Progenitor cell of endocrine pancreas (in vitro differentiated cells): ENCODE measurements at regions not wholly inside any gene's neighbourhood (a gene's known extent, or its start where the extent isn't known, plus 50 kb on each side); places are given as distances from the start of the nearest gene placed in this dataset.
"Not testable (repeated sequence)": the region's sequence is repeated elsewhere in the genome, so short reads cannot be mapped to it uniquely, and the experiment has no call there.

Experiments
- DNase-seq: peaks from one replicate; pipeline ENCODE4 v3.0.0; 2021; ENCODE audit warnings: low spot score; ENCODE audit not compliant: unreplicated experiment
- H3K27ac Mint-ChIP-seq: 2 replicates; pipeline ENCODE4 v1.8.0; 2021; ENCODE audit warnings: mild to moderate bottlenecking, moderate library complexity, mixed read lengths
- H3K27me3 Mint-ChIP-seq: 2 replicates; pipeline ENCODE4 v1.8.0; 2021; ENCODE audit warnings: mixed read lengths
- H3K36me3 Mint-ChIP-seq: 2 replicates; pipeline ENCODE4 v1.8.0; 2022; ENCODE audit warnings: mixed read lengths; ENCODE audit not compliant: insufficient read depth
- H3K4me1 Mint-ChIP-seq: 2 replicates; pipeline ENCODE4 v1.8.0; 2021; ENCODE audit warnings: low read depth, mixed read lengths
- H3K4me3 Mint-ChIP-seq: 2 replicates; pipeline ENCODE4 v1.8.0; 2021; ENCODE audit warnings: low read depth, mild to moderate bottlenecking, moderate library complexity, mixed read lengths
- H3K9me3 Mint-ChIP-seq: 2 replicates; pipeline ENCODE4 v1.8.0; 2021; ENCODE audit warnings: low read depth, mixed read lengths
- CTCF ChIP-seq: fragments of 200-600 bp; sonication (generic); IDR thresholded peaks from one replicate; pipeline ENCODE4 v1.5.0; 2021; ENCODE audit warnings: antibody characterized with exemption, mild to moderate bottlenecking; ENCODE audit not compliant: unreplicated experiment

DNA sequence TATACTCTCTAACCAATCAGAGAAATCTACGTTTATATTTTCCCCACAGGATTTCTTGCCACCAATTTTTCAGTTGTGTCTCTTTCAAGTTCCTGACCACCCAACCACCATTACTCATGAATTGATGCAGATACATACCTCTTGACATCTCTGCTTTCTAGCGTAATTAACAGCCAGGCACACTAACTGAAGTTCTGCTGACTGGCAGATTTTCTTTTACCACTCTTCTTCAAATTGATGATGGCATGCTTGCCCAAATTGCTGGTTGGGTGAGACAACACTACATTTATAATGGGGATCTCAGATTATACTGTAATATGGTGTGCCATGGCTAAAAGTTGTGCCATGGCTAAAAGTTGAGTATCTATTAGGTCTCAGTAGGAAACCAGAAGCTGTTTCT, 566.7 kb downstream of the ADGRL2 start:
- H3K27ac Mint-ChIP-seq = no peak overlapping the region
- no peaks in the 10 kb centered on the region for H3K4me1 Mint-ChIP-seq
- H3K9me3 Mint-ChIP-seq = no peaks in the 10 kb centered on the region
- no peak for DNase-seq
- no peak overlapping the region for H3K4me3 Mint-ChIP-seq
- no peaks in the 10 kb centered on the region for H3K36me3 Mint-ChIP-seq
- no peak for TF ChIP-seq CTCF
- no peaks in the 10 kb centered on the region for H3K27me3 Mint-ChIP-seq

DNA sequence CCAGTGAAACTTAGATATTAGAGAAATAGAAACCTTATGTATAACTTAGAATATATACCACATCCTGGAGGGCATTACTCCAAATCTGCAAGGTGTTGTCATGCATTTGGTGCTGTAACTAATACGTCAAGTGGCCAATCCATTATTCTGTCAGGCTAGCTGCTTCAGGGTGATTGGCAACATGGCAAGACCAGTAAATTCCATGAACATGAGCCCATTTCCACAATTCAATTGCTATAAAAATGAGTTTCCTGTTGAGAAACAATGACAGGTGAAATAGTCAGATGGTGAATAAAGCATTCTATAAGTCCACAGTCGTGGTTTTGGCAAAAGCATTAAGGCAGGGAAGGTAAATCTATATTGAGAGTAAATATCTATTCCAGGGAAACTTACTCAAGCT, 566.0 kb downstream of the ADGRL2 start:
- DNase-seq = no peak
- no peak overlapping the region for H3K4me3 Mint-ChIP-seq
- TF ChIP-seq CTCF = no peak
- H3K27ac Mint-ChIP-seq = no peak overlapping the region
- H3K9me3 Mint-ChIP-seq = no peaks in the 10 kb centered on the region
- no peaks in the 10 kb centered on the region for H3K4me1 Mint-ChIP-seq
- H3K27me3 Mint-ChIP-seq = no peaks in the 10 kb centered on the region
- no peaks in the 10 kb centered on the region for H3K36me3 Mint-ChIP-seq

- not testable (repeated sequence) for H3K27ac Mint-ChIP-seq, H3K4me3 Mint-ChIP-seq, H3K4me1 Mint-ChIP-seq, H3K9me3 Mint-ChIP-seq, H3K27me3 Mint-ChIP-seq, DNase-seq, H3K36me3 Mint-ChIP-seq
These were observed 558.8 kb downstream of the ADGRL2 start for GRCh38 chr1:82359541-82359940.

- H3K27me3 Mint-ChIP-seq, H3K9me3 Mint-ChIP-seq, H3K27ac Mint-ChIP-seq, H3K4me1 Mint-ChIP-seq, H3K4me3 Mint-ChIP-seq, DNase-seq, H3K36me3 Mint-ChIP-seq: not testable (repeated sequence)
These were observed 558.0 kb downstream of the ADGRL2 start for GRCh38 chr1:82358706-82359105.

DNA sequence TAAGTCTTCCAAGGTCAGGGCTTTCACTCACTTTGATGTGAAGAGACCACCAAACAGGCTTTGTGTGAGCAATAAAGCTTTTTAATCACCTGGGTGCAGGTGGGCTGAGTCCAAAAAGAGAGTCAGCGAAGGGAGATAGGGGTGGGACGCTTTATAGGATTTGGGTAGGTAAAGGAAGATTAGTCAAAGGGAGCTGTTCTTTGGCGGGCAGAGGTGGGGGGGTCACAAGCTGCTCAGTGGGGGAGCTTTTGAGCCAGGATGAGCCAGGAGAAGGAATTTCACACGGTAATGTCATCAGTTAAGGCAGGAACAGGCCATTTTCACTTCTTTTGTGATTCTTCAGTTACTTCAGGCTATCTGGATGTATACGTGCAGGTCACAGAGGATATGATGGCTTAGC, 553.8 kb downstream of the ADGRL2 start:
- H3K4me3 Mint-ChIP-seq, DNase-seq, H3K36me3 Mint-ChIP-seq, H3K27me3 Mint-ChIP-seq, H3K27ac Mint-ChIP-seq, H3K4me1 Mint-ChIP-seq: not testable (repeated sequence)
- H3K9me3 Mint-ChIP-seq = peaks cover 14% of the 10 kb centered on the region

DNA sequence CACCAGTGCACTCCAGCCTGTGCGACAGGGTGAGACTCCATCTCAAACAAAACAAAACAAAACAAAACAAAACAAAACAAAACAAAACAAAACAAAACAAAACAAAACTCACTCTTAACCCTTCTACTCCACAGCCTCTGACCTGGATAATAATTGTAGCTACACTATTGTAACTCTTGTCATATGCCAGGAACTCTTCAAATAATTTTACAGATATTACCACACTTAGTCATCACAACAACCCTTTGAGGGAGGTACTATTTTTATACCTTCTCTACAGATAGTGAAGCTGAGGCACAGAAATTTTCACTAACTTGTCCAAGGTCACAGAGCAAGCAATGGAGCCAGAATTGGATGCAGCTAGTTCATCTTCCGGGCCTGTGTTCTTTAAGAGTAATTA, 547.8 kb downstream of the ADGRL2 start:
- Mint-ChIP-seq H3K27me3 (no peaks in the 10 kb centered on the region), H3K4me3 (no peak overlapping the region), H3K9me3 (peaks cover 16% of the 10 kb centered on the region), H3K36me3 (no peaks in the 10 kb centered on the region), H3K27ac (no peak overlapping the region), H3K4me1 (no peaks in the 10 kb centered on the region)
- no peak for DNase-seq
- TF ChIP-seq CTCF = no peak

DNA sequence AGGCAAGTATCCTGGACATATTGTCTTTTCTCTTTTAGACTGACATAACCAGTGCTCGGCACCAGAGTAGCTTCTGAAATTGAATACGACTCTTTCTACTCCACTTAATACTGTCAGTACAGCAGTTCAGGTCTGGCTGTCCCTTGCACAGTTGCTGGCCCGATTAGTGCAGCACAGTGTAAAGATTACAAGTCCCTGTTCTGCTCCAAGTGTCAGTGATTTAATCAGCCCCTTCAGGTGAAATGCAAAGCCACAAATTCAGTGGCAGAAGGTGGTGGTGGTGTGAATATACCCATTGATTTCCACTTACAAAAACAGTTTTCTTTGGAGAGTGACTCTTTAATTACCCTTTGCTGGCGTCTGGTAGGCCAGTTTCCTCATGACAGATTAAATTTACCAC, 545.4 kb downstream of the ADGRL2 start:
- Mint-ChIP-seq H3K27me3 (no peaks in the 10 kb centered on the region), H3K4me1 (no peaks in the 10 kb centered on the region), H3K36me3 (no peaks in the 10 kb centered on the region), H3K4me3 (no peak overlapping the region), H3K27ac (no peak overlapping the region), H3K9me3 (peaks cover 10% of the 10 kb centered on the region)
- TF ChIP-seq CTCF = no peak
- no peak for DNase-seq
